PC-9 (cell line): ENCODE measurements at regions not wholly inside any gene's neighbourhood (a gene's known extent, or its start where the extent isn't known, plus 50 kb on each side); places are given as distances from the start of the nearest gene placed in this dataset.

Source experiments
- BruUV-seq: library from RNA; stranded (reverse); fragments of 400-500 nt; replicated peaks from 2 replicates; lab custom pipeline; 2021; lab: Mats Ljungman, UMichigan
- CTCF ChIA-PET: fragments of 300-600 bp; sonication (Branson Sonifier 250); formaldehyde crosslinking; loops from one replicate; lab custom pipeline; 2022; ENCODE audit warnings: antibody characterized with exemption; lab: Charles Lee
- POLR2A ChIA-PET: fragments of 300-600 bp; sonication (Branson Sonifier 250); formaldehyde crosslinking; loops from one replicate; lab custom pipeline; 2022; ENCODE audit warnings: antibody characterized with exemption; ENCODE audit not compliant: unreplicated experiment; lab: Charles Lee
- DNase-seq, 2 experiments: peaks; one replicate each; pipeline versions ENCODE4 v3.0.0 to v3.0.0-alpha.2; 2015 to 2022; ENCODE audit warnings: mixed read lengths in 1 of 2
- H2AFZ ChIP-seq: fragments of 200-600 bp; sonication (generic); 2 replicates; pipeline ENCODE4 v1.8.1; 2017; ENCODE audit warnings: antibody characterized with exemption
- H3F3A ChIP-seq: fragments of 200-600 bp; sonication (generic); 2 replicates; pipeline ENCODE4 v1.8.1; 2017; ENCODE audit warnings: antibody characterized with exemption, mild to moderate bottlenecking, low read depth; ENCODE audit not compliant: insufficient read depth
- H3K27ac ChIP-seq: fragments of 200-600 bp; sonication (generic); 2 replicates; pipeline ENCODE4 v1.6.1; 2016; ENCODE audit warnings: mixed run types
- H3K27me3 ChIP-seq: fragments of 200-600 bp; sonication (generic); 2 replicates; pipeline ENCODE4 v1.6.1; 2016; ENCODE audit warnings: low read depth, mixed run types; ENCODE audit not compliant: insufficient read depth
- H3K36me3 ChIP-seq: fragments of 200-600 bp; sonication (generic); 2 replicates; pipeline ENCODE4 v1.6.1; 2016; ENCODE audit warnings: low read depth, mixed run types
- H3K4me1 ChIP-seq: fragments of 200-600 bp; sonication (generic); replicated peaks from 2 replicates; pipeline ENCODE4 v1.6.1; 2016; ENCODE audit warnings: mixed run types; ENCODE audit not compliant: insufficient read depth
- H3K4me2 ChIP-seq: fragments of 200-600 bp; sonication (generic); 2 replicates; pipeline ENCODE4 v1.6.1; 2017; ENCODE audit warnings: mixed run types
- H3K4me3 ChIP-seq: fragments of 200-600 bp; sonication (generic); 2 replicates; pipeline ENCODE4 v1.6.1; 2016; ENCODE audit warnings: mixed run types
- H3K79me2 ChIP-seq: fragments of 200-600 bp; sonication (generic); 2 replicates; pipeline ENCODE4 v1.6.1; 2017; ENCODE audit warnings: low read depth, mixed run types
- H3K9me2 ChIP-seq: fragments of 200-600 bp; sonication (generic); 2 replicates; pipeline ENCODE4 v1.8.1; 2017; ENCODE audit warnings: mild to moderate bottlenecking; ENCODE audit not compliant: insufficient read depth
- H3K9me3 ChIP-seq: fragments of 200-600 bp; sonication (generic); 2 replicates; pipeline ENCODE4 v1.8.1; 2016; ENCODE audit warnings: low read depth; ENCODE audit not compliant: insufficient read depth
- H4K20me1 ChIP-seq: fragments of 200-600 bp; sonication (generic); 2 replicates; pipeline ENCODE4 v1.8.1; 2017; ENCODE audit not compliant: insufficient read depth
- EZH2 ChIP-seq: fragments of 200-600 bp; sonication (generic); IDR thresholded peaks from 2 replicates; pipeline ENCODE4 v1.8.0; 2017; ENCODE audit warnings: antibody characterized with exemption, low read depth
- intact Hi-C: fragments of 100-400 bp; cut with micrococcal nuclease; formaldehyde crosslinking; loops from one replicate; pipeline ENCODE4 v1.10.0; 2022; ENCODE audit not compliant: unreplicated experiment
- TF ChIP-seq, protein P1 (sequence below): fragments of 200-600 bp; sonication (generic); conservative IDR thresholded peaks from 2 replicates; pipeline ENCODE4 v1.6.1; 2017; ENCODE audit warnings: mixed run types, antibody characterized with exemption, mild to moderate bottlenecking, moderate library complexity

DNA sequence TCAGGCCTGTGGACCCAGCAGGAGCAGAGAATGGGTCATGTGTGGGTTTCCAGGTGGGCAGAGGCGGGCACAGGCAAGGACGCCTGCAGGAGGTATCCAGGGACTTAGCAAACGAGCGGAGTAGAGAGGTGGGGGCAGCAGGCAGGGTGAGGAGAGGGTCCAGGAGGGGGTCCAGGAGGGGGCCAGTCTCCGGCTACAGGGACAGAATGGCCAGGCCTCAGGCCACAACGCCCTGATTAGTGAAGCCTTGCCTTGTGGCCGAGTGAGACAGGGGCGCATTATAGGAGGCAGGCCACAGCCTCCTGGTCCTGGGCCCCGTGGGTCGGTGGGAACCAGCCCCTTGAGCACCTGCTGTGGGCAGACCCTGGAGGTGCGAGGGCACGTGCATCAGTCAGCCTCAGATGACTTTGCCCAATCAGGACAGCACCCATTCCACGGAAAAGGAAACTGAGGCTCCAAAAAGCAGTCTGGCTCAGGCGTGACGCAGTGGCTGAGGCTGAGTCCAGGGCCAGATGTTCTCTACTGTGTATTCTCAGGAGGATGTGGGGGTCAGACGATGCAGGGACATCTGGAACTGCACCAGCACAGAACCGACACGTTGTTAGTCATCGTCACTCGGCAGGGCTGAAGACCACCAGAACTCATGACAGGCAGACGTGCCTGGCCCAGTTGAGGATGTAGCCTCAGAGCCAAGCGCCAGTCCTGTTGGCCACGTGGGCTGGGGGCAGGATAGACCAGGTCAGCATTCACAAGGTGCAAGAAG is 113.7 kb downstream of the CRYAA start:
- no peaks in the 10 kb centered on the region for H3K79me2 ChIP-seq
- H3K9me2 ChIP-seq, result no peaks in the 10 kb centered on the region
- CTCF ChIA-PET, result no interaction called here
- TF ChIP-seq, protein P1, sequence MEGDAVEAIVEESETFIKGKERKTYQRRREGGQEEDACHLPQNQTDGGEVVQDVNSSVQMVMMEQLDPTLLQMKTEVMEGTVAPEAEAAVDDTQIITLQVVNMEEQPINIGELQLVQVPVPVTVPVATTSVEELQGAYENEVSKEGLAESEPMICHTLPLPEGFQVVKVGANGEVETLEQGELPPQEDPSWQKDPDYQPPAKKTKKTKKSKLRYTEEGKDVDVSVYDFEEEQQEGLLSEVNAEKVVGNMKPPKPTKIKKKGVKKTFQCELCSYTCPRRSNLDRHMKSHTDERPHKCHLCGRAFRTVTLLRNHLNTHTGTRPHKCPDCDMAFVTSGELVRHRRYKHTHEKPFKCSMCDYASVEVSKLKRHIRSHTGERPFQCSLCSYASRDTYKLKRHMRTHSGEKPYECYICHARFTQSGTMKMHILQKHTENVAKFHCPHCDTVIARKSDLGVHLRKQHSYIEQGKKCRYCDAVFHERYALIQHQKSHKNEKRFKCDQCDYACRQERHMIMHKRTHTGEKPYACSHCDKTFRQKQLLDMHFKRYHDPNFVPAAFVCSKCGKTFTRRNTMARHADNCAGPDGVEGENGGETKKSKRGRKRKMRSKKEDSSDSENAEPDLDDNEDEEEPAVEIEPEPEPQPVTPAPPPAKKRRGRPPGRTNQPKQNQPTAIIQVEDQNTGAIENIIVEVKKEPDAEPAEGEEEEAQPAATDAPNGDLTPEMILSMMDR, result no peak
- no peak for TF ChIP-seq EZH2
- no peak overlapping the region for H3K4me2 ChIP-seq
- H3K36me3 ChIP-seq, result no peaks in the 10 kb centered on the region
- no TSS peak for BruUV-seq
- no peak for DNase-seq
- H3K4me3 ChIP-seq, result no peak overlapping the region
- H2AFZ ChIP-seq, result no peak overlapping the region
- intact Hi-C loops, result no loop called here
- peaks cover 18% of the 10 kb centered on the region for H3K4me1 ChIP-seq
- POLR2A ChIA-PET, result interaction anchor here (0.6 kb wide), 1 partner anchor 316 kb away, joined by 3 read pairs; no protein-coding TSS in a partner anchor
- no peaks in the 10 kb centered on the region for H3K27me3 ChIP-seq
- H3F3A ChIP-seq, result peaks cover 7% of the 10 kb centered on the region
- H3K9me3 ChIP-seq, result no peaks in the 10 kb centered on the region
- H4K20me1 ChIP-seq, result no peaks in the 10 kb centered on the region
- H3K27ac ChIP-seq, result no peak overlapping the region

DNA sequence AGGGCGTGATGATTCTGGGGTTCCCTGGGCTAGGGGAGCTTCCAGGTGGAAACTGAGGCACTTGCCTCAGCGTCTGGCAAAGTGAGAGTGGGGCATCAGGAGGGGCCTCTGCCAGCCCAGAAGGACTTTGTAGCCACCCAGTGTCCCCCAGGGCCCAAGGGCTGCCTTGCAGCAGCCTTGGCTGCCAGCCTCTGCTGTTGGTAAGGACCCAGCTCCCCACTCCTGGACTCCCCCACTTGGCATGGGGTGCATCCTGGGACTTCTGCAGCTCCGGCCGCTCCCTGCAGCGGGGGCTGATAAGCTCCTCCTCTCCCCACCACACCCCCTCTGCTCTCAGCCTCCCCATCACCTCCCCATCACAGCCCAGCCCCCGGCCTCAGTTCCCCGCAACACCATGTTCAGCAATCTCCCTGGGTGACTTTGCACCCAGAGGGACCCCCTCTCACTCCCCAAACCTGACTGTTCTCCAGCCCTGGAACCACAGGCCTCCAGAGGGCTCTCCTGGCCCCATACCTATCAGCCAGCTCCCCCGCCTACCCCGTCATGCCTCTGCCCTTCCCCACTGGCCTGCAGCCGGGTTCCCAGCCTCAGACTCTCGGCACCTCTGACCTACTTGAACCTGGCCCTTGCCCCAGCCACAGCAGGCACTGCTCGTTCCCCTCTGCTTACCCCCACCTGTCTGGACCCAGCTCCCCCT is 113.0 kb downstream of the CRYAA start:
- H3K4me3 ChIP-seq, result no peak overlapping the region
- H3K27me3 ChIP-seq, result no peaks in the 10 kb centered on the region
- H3K4me2 ChIP-seq, result no peak overlapping the region
- peaks cover 11% of the 10 kb centered on the region for H3K4me1 ChIP-seq
- H3K79me2 ChIP-seq, result no peaks in the 10 kb centered on the region
- H4K20me1 ChIP-seq, result no peaks in the 10 kb centered on the region
- H3K9me3 ChIP-seq, result no peaks in the 10 kb centered on the region
- ChIA-PET POLR2A (interaction anchor here (0.5 to 0.6 kb wide), 2 partner anchors 89 to 316 kb away, joined by 3 to 4 read pairs; no protein-coding TSS in a partner anchor), CTCF (no interaction called here)
- H3K36me3 ChIP-seq, result no peaks in the 10 kb centered on the region
- no peak overlapping the region for H2AFZ ChIP-seq
- no peaks in the 10 kb centered on the region for H3K9me2 ChIP-seq
- DNase-seq, result no peak
- intact Hi-C loops, result no loop called here
- 0 out of 2 replicates have a peak, but pooled peaks cover 3% of the 10 kb centered on the region for H3F3A ChIP-seq
- BruUV-seq, result no TSS peak
- no peak overlapping the region for H3K27ac ChIP-seq
- TF ChIP-seq EZH2, result no peak
- TF ChIP-seq, protein P1, result no peak

DNA sequence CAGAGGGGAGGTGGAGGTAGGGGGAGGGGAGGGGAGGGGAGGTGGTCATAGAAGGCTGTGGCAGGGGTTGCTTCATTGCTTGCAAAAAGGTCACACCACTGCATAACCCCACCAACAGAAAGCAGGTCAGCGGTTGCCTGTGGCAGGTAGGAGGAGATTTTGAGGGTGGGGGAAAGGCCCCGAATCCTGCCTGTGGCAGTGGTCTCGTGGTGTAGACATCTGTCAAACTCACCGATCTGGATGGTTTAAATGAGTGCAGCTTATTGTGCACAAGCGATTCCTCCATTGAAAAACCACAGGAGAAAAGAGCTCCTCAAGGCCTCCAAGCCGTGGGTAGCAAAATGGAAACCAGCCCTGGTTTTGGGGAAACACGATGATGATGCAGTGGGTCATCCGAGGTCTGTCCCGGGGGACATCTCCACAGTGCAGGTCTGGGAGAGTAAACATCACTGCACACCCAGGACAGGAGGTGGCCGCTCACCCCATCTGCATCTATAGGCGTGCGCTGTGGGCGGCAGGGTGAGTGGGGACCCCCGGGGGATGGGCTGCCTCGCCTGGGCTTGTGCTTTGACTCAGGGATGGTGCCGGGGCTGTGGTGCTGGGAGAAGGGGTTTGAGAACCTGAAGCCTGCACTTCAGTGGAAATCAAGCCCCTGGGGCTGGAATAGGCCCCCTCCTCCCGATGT is 112.3 kb downstream of the CRYAA start:
- Histone ChIP-seq H3K9me2 (no peaks in the 10 kb centered on the region), H3K36me3 (no peaks in the 10 kb centered on the region), H3K79me2 (no peaks in the 10 kb centered on the region), H3K4me1 (peaks cover 4% of the 10 kb centered on the region), H3K27me3 (no peaks in the 10 kb centered on the region), H3K4me2 (no peak overlapping the region), H4K20me1 (no peaks in the 10 kb centered on the region), H2AFZ (no peak overlapping the region), H3K9me3 (no peaks in the 10 kb centered on the region), H3F3A (no peaks in the 10 kb centered on the region), H3K4me3 (no peak overlapping the region), H3K27ac (no peak overlapping the region)
- intact Hi-C loops, result no loop called here
- ChIA-PET CTCF (no interaction called here), POLR2A (interaction anchor here (0.5 kb wide), 1 partner anchor 88 kb away, joined by 4 read pairs; no protein-coding TSS in a partner anchor)
- DNase-seq, result no peak
- BruUV-seq, result no TSS peak
- no peak for TF ChIP-seq EZH2
- TF ChIP-seq, protein P1, result no peak
